ENCODE measurements at regions not wholly inside any gene's neighbourhood (a gene's known extent, or its start where the extent isn't known, plus 50 kb on each side); places are given as distances from the start of the nearest gene placed in this dataset.

DNA sequence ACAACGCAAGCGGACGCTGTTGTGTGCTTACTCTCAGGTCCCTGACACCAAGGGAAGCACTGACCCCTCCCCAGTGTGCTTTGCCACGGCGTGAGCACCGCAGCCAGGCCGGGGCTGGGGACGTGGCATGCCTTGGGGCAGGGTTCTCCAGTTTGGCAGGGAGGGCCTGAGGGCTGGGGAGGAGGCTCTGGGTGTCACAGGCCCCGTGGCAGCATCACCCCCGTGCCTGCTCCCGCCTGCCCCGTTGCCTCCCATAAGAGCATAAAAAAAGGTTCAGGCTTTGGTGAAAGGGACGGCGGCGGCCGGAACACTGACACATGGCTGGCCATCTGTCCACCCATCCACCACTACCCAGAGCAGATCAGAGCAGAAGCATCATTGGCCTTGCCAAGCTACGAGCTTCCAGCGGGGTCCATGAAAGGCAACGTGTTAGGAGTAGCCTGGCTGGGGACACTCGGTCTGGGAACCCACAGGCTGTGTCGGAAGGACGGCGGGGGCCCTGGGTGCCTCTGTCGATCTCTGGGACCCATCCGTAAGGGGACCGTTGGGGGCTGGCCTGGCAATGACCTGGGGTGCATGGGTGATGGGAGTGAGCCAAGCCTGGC, 183.0 kb downstream of the IGLL1 start:
- WGBS, 3 donors, result 77 to 79% (median 79%) methylated on average over 26 of the region's 26 CpGs

DNA sequence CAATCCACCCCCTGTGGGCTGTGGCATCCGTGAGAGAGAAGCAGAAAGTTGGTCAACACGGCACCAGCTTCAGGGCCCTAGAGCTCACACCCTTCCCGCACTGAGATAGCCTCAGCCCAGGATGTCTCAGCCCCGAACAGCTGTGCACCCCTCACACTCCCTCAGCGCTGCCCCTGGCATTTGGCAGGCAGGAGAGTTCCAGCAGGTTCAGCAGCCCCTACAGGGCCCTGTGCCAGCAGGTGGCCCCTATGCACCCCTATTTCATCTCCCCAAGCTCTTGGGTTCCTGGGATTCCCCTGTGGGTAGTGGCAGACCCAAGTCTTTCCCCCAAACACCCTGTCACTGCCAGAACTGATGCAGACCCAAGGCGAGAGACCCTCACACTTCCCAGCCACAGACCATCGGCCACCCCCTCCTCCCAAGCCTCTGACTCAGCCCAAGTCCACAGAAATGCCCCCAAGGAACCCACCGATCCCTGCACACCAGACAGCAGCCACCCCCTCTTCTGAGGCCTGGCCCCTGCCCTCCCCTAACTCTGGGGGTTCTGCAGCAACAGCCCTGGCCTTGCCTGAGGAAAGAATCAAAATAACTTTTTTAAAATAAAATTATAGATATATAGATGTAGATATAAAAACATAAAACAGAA, 183.6 kb downstream of the IGLL1 start:
- 78 to 87% (median 80%) methylated on average over 8 of the region's 8 CpGs for WGBS, 3 donors
- H3K27me3 ChIP-seq, result no peaks in the 10 kb centered on the region
- intact Hi-C loops (cut with DNase I), result no loop called here
- TF ChIP-seq EP300 (IDR thresholded peaks at IDR 0.05) (no peak), POLR2A (IDR thresholded peaks at IDR 0.05) (no peak)
- TF ChIP-seq, protein P1, sequence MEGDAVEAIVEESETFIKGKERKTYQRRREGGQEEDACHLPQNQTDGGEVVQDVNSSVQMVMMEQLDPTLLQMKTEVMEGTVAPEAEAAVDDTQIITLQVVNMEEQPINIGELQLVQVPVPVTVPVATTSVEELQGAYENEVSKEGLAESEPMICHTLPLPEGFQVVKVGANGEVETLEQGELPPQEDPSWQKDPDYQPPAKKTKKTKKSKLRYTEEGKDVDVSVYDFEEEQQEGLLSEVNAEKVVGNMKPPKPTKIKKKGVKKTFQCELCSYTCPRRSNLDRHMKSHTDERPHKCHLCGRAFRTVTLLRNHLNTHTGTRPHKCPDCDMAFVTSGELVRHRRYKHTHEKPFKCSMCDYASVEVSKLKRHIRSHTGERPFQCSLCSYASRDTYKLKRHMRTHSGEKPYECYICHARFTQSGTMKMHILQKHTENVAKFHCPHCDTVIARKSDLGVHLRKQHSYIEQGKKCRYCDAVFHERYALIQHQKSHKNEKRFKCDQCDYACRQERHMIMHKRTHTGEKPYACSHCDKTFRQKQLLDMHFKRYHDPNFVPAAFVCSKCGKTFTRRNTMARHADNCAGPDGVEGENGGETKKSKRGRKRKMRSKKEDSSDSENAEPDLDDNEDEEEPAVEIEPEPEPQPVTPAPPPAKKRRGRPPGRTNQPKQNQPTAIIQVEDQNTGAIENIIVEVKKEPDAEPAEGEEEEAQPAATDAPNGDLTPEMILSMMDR (IDR thresholded peaks at IDR 0.05), result no peak
- no peaks in the 10 kb centered on the region for H3K9me3 ChIP-seq
- no peak for DNase-seq
- H3K4me3 ChIP-seq, result no peak overlapping the region
- no peaks in the 10 kb centered on the region for H3K36me3 ChIP-seq
- no peaks in the 10 kb centered on the region for H3K4me1 ChIP-seq (ENCODE audit: insufficient read depth)
- peak overlapping the region in 1 of 2 donors; percentile 20 for H3K27ac ChIP-seq

More for the DNA sequence above, 183.0 kb downstream of the IGLL1 start:
- Histone ChIP-seq H3K9me3 (no peaks in the 10 kb centered on the region), H3K36me3 (no peaks in the 10 kb centered on the region), H3K27ac (no peak overlapping the region), H3K4me1 (ENCODE audit: insufficient read depth) (peaks cover 3% of the 10 kb centered on the region), H3K4me3 (no peak overlapping the region), H3K27me3 (no peaks in the 10 kb centered on the region)
- peak in 1 of 5 donors; percentile 36 for DNase-seq
- no peak for TF ChIP-seq POLR2A (IDR thresholded peaks at IDR 0.05)
- TF ChIP-seq, protein P1 (IDR thresholded peaks at IDR 0.05), result no peak
- TF ChIP-seq EP300 (IDR thresholded peaks at IDR 0.05), result no peak
- intact Hi-C loops (cut with DNase I), result no loop called here

DNA sequence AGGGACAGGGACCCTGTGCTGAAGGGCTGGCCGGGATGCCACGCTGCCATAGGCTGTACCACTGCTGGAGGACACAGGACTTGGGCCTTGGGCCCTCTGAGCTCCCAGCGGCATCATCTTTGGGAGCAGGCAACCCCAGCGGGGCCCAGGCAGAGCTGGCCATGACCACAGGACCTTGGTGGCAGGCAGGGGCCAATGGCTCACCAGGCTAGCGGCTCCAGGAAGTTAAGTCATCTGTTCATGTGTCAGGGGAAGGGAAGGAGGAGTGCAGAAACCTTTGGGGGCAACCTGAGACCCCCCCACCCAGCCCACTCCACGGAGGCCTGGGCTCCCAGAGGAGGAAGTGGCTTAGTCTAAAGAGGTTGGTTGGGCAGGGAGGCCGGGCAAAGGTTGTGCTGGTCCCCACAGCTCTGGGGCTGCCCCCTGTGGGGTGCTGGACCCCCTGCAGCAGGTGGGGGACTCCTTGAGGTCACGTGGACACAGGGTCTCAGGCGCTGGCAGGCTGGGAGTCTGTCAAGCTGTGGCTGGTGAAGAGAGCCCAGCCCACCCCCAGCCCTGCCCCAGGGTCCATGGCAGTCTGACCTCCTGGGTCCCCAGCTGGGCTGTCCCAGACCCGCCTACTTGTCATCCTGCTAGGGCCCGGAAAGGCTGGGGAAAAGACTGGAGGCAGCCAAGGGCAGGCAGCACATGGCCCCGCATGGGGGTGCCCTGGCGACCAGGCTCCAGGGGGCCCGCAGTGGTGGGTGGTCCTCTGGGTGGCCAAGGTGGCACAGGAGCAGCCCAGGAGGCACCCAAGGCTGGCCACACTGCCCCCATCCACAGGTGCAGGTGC, 184.3 kb downstream of the IGLL1 start:
- WGBS, 3 donors, result 84 to 90% (median 88%) methylated on average over 13 to 14 of the region's 14 CpGs
- DNase-seq, result peak in 1 of 5 donors; percentile 40
- no peaks in the 10 kb centered on the region for H3K4me1 ChIP-seq (ENCODE audit: insufficient read depth)
- H3K4me3 ChIP-seq, result no peak overlapping the region
- peak overlapping the region in 1 of 2 donors; percentile 20 for H3K27ac ChIP-seq
- H3K27me3 ChIP-seq, result no peaks in the 10 kb centered on the region
- TF ChIP-seq POLR2A (IDR thresholded peaks at IDR 0.05) (no peak), EP300 (IDR thresholded peaks at IDR 0.05) (no peak)
- TF ChIP-seq, protein P1 (IDR thresholded peaks at IDR 0.05), result no peak
- intact Hi-C loops (cut with DNase I), result no loop called here
- no peaks in the 10 kb centered on the region for H3K36me3 ChIP-seq
- no peaks in the 10 kb centered on the region for H3K9me3 ChIP-seq

DNA sequence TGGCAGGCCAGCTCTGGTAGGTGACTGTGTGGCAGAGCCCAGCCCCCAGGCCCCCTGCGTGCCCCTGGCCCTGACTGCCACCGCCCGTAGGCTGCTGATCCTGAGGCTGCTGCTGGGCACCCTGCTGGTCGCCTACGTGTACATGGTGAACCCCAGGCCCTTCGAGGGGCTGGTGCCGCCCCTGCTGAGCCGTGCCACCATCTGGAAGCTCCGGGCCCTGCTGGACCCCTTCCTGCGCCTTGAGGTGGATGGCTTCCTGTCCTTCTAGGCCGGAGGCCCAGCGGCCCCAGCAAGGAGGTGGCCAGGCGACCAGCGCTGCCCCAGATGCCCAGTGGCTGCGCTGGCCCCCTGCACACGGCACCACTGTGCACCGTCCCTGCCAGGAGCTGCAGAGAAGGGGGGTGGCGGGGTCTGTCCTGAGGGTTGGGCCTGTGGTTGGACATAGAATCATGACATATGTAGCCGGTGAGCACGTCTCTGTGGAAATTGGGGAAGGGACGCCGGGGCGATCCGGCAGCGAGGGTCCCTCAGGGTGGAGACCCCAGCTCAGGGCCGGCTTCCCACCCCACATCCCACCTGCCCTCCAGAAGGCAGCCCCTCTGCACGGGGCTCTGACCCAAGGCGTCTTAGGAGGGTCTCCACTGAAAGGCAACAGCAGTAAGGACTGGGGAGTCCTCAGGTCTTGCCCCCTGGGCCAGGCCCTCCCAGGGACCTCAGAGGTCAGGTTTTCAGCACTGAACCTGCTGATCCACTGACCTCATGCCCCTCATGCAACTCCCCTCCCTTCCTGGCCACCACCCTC, 185.4 kb downstream of the IGLL1 start:
- Histone ChIP-seq H3K4me1 (ENCODE audit: insufficient read depth) (no peaks in the 10 kb centered on the region), H3K9me3 (no peaks in the 10 kb centered on the region), H3K27me3 (no peaks in the 10 kb centered on the region), H3K27ac (no peak overlapping the region), H3K4me3 (no peak overlapping the region), H3K36me3 (no peaks in the 10 kb centered on the region)
- 87 to 89% (median 89%) methylated on average over 19 to 28 of the region's 28 CpGs for WGBS, 3 donors
- peak in 3 of 5 donors; percentile 17 to 38 (median 23) for DNase-seq
- intact Hi-C loops (cut with DNase I), result no loop called here
- TF ChIP-seq, protein P1 (IDR thresholded peaks at IDR 0.05), result no peak
- TF ChIP-seq POLR2A (IDR thresholded peaks at IDR 0.05) (no peak), EP300 (IDR thresholded peaks at IDR 0.05) (no peak)
